H54 (cell line): ENCODE measurements at regions not wholly inside any gene's neighbourhood (a gene's known extent, or its start where the extent isn't known, plus 50 kb on each side); places are given as distances from the start of the nearest gene placed in this dataset.
A peak's percentile ranks its signal among the peaks of the same experiment; 100 is the strongest.

Source experiments
- DNase-seq: peaks from one replicate; pipeline ENCODE4 v3.0.0; 2011; ENCODE audit warnings: low spot score, mixed read lengths; ENCODE audit not compliant: insufficient read length
- FAIRE-seq: peaks from 3 replicates; lab custom pipeline; 2011; peaks lifted over from hg19 to GRCh38; lab: Jason Lieb, UNC
- POLR2A ChIP-seq: IDR thresholded peaks from 2 replicates; pipeline ENCODE4 v1.6.1; 2011; ENCODE audit warnings: low read depth, mild to moderate bottlenecking, low read length

DNA sequence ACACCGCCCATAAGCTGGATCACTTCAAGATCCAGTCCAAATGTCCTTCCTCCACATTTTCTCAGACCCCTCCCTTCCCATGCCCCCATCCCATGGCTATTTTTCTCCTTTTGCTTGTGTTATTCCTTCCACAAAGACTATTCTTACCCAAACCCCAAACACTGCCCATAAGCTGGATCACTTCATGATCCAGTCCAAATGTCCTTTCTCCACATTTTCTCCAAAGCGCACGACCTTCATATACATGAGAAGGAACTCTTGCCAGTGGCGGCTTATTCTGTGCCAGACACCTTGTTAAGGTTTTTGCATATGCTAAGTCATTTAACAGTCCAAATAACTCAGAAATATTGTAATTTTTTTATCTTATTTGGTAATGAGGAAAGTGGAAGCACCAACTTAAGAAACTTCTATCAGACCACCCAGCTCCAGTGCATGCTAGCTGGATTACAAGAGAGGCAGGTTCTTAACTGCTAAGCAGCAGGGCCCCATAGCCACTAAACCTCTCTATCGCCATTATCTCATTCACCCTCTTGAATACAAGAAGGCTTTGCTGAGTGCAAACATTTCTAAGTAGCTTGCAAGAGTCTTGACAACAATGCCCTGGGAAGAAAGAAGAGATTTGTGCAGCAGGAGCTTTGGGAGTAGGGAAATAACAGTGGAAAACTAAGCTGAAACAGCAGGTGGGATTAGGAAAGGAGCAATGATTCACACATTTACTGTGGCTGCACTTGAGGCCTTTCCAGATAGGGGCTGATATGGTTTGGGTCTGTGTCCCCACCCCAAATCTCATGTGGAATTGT, 428.2 kb upstream of the MAF start:
- TF ChIP-seq POLR2A, result no peak
- DNase-seq, result no peak
- FAIRE-seq, result no peak

DNA sequence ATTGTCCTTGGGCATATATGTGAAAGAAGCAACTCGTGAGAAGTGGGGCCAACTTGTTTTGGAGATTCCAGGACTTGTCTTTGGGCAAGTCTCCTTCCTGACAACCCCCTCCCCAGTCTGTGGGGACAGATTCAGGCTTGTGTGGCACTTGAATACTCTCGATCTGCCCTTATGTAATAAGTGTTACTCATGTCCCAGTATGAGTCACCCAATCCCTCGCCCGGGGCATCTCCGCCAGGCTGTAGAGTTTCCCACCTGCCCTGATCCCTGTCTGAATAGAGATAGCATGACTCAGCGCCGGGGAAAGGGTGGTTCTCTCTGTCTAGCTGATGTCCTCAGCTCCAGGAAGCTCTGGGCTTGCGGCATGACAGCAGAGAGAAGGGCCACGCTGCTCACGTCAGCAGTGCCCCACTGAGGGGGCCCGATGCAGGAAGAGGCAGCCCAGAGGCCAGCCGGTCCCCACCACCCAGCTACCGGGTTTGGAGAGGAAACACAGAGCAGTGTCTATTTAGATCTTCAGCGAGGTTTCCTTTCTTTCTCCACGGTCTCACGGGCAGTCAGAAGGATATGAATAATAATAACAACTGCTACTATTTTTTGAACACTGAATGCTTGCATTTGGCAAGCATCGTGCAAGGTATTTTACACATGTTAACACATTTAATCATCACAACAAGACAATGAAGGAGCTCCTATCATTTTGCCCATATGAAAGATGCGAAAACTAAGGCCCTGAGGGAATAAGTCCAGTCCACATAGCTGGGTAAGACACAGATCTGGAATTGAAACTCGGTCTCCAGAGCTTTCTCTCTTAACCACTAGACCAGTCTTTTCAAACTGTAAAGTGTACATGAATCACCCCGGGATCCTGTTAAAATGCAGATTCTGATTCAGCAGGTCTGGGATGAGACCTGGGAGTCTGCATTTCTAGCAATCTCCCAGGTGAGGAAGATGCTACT, 426.7 kb upstream of the MAF start:
- peak; percentile 87 for FAIRE-seq
- no peak; the same call in none of the 2 replicates for TF ChIP-seq POLR2A

DNA sequence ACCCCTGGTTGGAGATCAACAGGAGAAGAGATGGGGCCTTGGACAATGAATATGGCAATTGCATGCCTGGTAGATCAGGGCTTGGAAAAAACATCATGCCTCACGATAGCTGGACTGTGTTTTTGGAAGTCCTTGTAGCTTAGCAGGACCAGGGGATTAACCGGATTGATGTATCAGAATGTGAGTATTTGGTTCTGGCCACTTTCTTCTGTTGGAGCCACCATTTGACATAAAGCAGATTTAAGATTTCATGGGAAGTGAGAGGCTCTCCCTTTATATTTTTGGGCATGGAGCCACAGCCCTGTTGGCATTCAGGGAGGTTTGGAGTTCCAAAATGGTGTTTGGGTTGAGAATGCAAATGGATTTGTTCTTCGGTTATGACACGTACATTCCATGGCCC, 424.7 kb upstream of the MAF start:
- DNase-seq (no peak), FAIRE-seq (no peak)
- no peak for TF ChIP-seq POLR2A

More for the DNA sequence above, 426.7 kb upstream of the MAF start:
- peak; percentile 91 for DNase-seq

DNA sequence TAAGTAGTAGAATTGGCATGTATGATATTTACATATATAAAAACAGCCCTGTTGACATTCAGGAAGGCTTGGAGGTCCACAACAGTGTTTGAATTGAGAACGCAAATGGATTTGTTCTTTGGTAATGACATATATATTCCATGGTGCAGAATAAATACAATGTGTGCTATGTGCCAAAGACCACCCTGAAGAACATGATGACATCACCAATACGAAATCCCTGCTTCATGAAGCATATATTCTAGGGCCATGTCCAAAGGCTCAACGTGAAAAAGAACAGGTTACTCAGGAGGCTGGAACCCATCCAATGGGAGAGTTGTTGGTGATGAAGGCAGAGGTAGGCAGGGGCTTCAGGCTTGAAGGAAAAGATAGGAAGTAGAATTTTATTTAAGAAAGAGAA, 423.9 kb upstream of the MAF start:
- DNase-seq, result no peak
- no peak for FAIRE-seq
- TF ChIP-seq POLR2A, result no peak

DNA sequence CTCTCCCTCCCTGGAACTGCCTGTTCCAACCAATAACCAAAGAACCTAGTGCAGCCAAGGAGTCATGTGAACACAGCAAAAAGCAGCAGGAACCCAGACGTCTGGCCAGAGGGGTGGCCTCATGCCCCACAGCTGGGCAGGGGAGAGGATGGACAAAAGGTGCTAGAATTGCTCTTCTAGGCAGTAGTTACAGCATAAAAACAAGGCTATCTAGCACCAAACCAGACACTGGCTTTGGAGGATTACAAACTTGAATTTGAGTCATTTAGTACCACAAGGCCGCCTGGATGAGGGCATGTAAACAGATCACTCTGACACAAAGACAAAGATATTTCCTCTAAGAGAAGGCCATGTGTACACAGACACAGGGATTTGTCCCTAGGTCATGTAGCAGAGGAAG, 423.3 kb upstream of the MAF start:
- no peak for FAIRE-seq
- no peak for TF ChIP-seq POLR2A
- DNase-seq, result no peak

DNA sequence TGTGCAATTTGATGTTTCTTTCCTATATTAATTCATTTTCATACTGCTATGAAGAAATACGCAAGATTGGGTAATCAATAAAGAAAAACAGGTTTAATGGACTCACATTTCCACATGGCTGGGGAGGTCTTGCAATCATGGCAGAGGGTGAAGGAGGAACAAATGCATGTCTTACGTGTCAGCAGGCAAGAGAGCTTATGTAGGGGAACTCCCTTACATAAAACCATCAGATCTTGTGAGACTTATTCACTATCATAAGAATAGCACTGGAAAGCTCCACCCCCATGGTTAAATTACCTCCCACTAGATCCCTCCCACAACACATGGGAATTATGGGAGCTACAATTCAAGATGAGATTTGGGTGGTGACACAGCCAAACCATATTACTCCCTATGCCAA, 418.9 kb upstream of the MAF start:
- DNase-seq, result no peak
- FAIRE-seq, result no peak
- no peak for TF ChIP-seq POLR2A

DNA sequence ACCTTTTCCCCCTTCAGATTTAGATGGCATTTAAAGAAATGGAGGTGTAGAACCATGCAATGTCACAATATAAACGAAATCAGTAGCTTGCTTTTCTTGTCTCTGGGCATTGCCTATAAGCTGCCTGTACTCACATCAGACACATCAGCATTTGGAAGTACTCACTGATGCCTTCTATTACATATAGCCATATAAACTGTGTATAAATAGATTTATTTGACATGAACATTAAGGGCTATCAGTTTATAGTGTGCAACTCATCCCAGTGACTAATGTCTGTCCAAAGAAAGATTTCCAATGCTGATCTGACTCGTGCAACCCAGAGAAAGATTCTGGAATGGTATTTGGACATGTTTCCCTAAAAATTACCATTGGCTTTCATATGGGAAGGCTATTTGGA, 417.9 kb upstream of the MAF start:
- no peak for TF ChIP-seq POLR2A
- FAIRE-seq, result no peak
- DNase-seq, result no peak

DNA sequence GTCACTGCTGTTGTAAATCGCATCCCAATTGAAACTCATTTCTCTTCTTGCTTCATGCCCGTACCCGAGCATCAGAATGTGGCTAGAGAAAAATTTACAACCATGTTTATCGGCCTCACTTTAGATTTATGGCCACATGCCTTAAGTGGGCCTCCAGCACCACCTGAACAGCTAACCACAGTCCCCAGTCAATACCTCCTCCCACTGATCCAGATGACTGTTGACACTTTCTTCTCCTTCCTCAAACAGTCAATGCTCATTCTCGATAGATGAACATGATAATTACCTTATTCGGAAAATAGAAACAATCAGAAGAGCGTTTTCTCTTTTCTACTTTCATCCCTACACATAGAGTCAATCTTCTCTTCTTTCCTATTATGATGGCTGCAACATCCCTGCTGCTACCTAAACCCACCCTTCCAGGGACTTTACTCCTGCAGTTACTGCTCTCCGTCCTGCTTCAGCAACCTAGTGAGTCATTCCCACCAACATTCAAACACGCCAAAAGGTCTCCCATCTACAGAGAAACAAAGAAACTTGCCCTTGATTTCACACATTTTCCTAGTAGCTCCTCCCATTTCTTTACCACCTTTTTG, 416.3 kb upstream of the MAF start:
- no peak for TF ChIP-seq POLR2A
- FAIRE-seq (no peak), DNase-seq (no peak)

DNA sequence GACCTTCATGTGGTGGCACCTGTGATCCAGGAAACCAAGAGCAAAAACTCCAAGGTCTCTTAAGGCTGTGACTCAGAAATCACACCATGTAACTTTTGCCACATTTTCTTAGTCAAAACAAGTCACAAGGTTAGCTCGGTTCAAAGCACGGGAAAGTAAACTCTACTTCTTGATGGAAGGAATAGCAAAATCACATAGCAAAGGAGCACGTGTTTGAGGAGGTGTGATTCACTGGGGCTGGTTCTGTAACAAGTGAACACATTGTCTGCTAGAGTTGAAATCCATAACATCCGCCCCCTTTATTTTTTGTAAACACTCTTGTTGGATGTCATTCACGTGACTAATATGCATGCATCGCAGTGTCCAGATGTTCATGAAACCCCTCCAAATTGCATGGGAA, 415.0 kb upstream of the MAF start:
- no peak for FAIRE-seq
- no peak for DNase-seq
- no peak for TF ChIP-seq POLR2A

DNA sequence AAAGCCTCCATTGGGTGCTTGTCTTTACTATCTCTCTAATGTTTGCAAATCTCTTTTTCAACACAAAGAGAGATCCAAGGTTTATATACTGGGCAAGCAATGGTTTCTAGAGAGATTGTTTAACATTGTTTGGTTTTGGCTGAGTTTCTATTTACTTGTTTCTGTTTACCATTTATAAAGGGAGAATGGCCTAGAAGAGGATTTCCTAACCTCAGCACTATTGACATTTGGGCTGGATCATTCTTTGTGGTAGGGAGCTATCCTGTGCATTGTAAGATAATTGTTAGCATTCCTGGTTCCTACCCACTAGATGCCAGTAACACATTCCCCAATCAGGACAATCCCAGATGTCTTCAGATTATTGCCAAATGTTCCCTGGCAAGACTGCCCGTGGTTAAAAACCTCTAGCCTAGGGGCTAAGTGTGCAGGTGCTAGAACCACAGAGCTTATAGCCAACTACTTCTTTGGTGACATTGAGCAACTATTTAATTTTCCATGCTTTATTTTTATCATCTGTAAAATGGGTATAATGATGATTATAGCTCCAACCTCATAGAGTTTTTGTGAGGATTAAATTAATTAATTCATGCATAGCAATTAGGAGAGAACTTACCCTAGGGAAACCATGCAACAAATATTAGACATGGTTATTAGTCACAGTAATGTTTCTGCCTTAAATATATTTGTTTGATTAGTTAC, 413.9 kb upstream of the MAF start:
- no peak for TF ChIP-seq POLR2A
- FAIRE-seq (no peak), DNase-seq (no peak)

DNA sequence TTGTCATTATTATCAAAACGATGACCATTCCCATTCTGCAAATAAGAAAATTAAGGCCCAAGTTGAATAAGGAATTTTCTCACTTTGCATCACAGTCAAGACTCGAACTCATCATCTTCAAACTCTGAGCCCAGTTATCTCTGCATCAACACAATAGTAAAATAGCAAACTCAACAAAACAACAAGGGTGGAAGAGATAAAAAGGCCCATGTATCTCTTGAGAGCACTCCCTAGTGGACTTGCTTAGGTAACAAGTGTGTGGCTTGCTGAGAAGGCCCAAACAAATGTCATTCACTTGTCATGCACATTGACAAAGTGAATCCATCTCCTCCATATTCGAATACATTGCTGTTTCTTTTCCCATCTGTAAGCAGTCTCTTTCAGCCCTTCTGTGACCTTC, 412.0 kb upstream of the MAF start:
- FAIRE-seq (no peak), DNase-seq (no peak)
- no peak for TF ChIP-seq POLR2A

DNA sequence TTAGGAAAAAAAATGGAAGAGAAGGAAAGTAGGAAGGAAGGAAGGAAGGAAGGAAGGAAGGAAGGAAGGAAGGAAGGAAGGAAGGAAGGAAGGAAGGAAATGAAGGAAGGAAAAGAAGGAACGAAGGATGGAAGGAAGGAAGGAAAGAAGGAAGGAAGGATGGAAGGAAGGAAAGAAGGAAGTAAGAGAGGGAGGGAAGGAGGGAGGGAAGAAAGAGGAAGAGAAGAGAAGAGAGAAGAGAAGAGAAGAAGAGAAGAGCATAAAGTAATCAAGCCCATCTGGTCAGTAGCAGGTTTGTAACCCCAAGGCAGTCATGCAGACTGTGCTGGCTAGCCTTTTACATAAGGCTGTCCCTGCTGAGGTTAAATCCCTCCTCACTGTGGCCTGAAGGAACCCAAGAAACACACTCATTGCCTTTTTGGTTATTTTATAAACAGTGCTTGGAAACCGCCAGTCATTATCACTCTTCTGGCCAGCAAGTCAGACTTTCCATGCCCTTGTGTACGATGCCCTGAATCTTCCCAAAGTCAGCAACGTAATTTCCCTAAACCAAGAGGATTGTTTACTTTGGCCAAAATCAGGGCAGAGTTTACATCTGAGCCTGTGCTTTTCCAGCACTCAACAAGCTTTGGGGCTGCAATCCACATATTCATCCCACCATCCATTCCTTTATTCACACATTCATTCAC, 409.6 kb upstream of the MAF start:
- no peak for DNase-seq
- TF ChIP-seq POLR2A, result no peak
- FAIRE-seq, result no peak

DNA sequence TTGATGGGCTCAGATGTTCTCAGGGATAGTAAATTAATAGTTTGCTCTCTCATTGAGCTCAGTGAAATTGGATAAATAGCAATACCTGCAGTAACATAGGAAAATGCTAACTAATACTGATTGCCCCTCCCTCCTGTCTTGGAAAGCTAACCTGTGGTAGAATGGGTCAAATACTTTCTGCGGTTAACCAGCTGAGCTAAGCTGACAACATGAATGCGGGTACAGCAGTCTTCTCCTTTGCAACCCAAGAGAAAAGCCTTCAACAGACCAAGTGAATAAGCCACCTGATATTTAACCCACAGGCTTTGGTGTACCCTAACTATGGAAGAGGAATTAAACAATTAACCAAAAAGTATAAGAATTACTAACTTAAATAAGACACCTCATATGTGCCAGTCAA, 408.3 kb upstream of the MAF start:
- no peak for TF ChIP-seq POLR2A
- no peak for FAIRE-seq
- DNase-seq, result no peak
